ENCODE measurements at regions not wholly inside any gene's neighbourhood (a gene's known extent, or its start where the extent isn't known, plus 50 kb on each side); places are given as distances from the start of the nearest gene placed in this dataset.

DNA sequence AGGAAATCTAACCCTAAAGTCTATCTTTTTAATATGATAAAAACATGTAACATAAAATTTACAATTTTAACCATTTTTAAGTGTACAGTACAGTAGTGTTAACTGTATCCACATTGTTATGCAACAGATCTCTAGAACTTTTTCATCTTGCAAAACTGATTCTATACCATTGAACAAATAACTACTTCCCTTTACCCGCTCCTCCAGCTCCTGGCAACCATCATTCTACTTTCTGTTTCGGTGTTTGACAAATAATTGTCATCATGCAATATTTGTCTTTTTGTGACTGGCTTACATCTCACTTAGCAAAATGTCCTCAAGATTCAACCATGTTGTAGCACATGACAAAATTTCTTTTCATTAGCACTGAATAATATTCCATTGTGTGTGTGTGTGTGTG, 203.2 kb downstream of the SIM1 start:
- H3K27me3 Mint-ChIP-seq = no peaks in the 10 kb centered on the region
- no peaks in the 10 kb centered on the region for H3K9me3 Mint-ChIP-seq
- ChIA-PET POLR2A (no interaction called here), CTCF (no interaction called here)
- no peak overlapping the region for H3K4me3 Mint-ChIP-seq
- H3K36me3 Mint-ChIP-seq (ENCODE audit: low read depth) = no peaks in the 10 kb centered on the region
- H3K4me1 Mint-ChIP-seq = peaks cover 1% of the 10 kb centered on the region
- ATAC-seq (ENCODE audit: low read depth) (no peak), DNase-seq (no peak)
- TF ChIP-seq, protein P1, sequence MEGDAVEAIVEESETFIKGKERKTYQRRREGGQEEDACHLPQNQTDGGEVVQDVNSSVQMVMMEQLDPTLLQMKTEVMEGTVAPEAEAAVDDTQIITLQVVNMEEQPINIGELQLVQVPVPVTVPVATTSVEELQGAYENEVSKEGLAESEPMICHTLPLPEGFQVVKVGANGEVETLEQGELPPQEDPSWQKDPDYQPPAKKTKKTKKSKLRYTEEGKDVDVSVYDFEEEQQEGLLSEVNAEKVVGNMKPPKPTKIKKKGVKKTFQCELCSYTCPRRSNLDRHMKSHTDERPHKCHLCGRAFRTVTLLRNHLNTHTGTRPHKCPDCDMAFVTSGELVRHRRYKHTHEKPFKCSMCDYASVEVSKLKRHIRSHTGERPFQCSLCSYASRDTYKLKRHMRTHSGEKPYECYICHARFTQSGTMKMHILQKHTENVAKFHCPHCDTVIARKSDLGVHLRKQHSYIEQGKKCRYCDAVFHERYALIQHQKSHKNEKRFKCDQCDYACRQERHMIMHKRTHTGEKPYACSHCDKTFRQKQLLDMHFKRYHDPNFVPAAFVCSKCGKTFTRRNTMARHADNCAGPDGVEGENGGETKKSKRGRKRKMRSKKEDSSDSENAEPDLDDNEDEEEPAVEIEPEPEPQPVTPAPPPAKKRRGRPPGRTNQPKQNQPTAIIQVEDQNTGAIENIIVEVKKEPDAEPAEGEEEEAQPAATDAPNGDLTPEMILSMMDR (IDR thresholded peaks at IDR 0.05) = no peak
- no peak overlapping the region for H3K27ac Mint-ChIP-seq
- intact Hi-C loops (cut with micrococcal nuclease) = no loop called here

DNA sequence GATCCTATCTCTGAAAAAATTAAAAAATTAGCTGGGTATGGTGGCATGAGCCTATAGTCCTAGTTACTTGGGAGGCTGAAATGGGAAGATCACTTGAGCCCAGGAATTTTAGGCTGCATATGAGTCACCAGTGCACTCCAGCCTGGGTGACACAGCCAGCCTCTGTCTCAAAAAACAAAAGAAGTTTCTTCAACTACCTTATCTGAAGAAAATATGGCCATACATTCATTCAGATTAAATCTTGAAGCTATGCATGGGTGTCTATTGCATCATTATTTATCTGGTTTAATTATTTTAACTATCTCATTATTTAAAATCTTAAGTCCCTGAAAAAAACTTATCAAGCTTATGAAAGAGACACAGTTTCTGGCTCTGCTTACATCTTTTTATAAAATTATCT, 204.1 kb downstream of the SIM1 start:
- Mint-ChIP-seq H3K4me3 (no peak overlapping the region), H3K36me3 (ENCODE audit: low read depth) (no peaks in the 10 kb centered on the region), H3K27me3 (no peaks in the 10 kb centered on the region), H3K27ac (no peak overlapping the region), H3K9me3 (no peaks in the 10 kb centered on the region), H3K4me1 (peaks cover 1% of the 10 kb centered on the region)
- CTCF ChIA-PET = no interaction called here
- ATAC-seq (ENCODE audit: low read depth) = no peak
- TF ChIP-seq, protein P1 (IDR thresholded peaks at IDR 0.05) = no peak
- POLR2A ChIA-PET = no interaction called here
- no peak for DNase-seq
- intact Hi-C loops (cut with micrococcal nuclease) = no loop called here

DNA sequence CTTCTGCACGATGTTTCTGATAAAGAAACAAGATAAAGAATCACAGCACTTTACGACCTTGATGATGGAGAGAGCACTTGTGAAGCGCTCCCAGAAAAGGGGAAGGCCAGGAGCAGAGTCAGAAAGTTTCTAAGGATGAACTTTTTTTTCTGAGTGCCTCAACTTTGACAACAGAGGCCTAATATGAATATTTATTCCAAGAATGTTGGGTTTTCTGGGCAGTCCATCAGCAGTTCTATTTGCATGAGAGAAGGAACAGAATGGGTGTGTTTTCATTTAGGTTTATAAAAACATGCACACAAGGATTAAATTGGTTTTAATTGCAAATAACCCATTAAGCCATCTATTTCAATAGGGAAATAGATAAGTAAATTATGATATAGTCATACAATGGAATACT, 204.9 kb downstream of the SIM1 start:
- H3K27ac Mint-ChIP-seq = no peak overlapping the region
- H3K4me3 Mint-ChIP-seq = no peak overlapping the region
- no peaks in the 10 kb centered on the region for H3K27me3 Mint-ChIP-seq
- ATAC-seq (ENCODE audit: low read depth) (no peak), DNase-seq (no peak)
- no peaks in the 10 kb centered on the region for H3K36me3 Mint-ChIP-seq (ENCODE audit: low read depth)
- CTCF ChIA-PET = no interaction called here
- intact Hi-C loops (cut with micrococcal nuclease) = no loop called here
- POLR2A ChIA-PET = no interaction called here
- TF ChIP-seq, protein P1 (IDR thresholded peaks at IDR 0.05) = no peak
- no peaks in the 10 kb centered on the region for H3K9me3 Mint-ChIP-seq
- peaks cover 1% of the 10 kb centered on the region for H3K4me1 Mint-ChIP-seq

DNA sequence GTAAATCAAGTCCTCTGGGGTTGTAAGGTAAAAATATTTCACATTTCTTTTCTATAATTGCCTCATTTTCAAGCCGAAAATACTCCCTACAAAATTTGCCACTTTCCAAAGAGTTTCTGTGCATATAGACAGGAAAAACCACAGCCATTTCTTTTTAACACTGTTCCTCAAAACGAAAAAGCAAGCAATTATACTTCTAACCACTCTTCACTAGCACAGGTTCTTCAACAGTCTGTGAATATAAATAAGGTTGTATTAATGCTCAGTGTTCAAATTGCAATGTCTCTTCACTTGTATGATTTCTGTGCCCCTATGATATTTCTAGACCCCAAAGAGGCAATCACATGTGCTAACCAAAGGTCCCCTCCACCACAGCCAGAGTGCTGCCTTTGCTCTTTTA, 206.0 kb downstream of the SIM1 start:
- Mint-ChIP-seq H3K36me3 (ENCODE audit: low read depth) (no peaks in the 10 kb centered on the region), H3K9me3 (no peaks in the 10 kb centered on the region), H3K27me3 (no peaks in the 10 kb centered on the region), H3K27ac (no peak overlapping the region), H3K4me1 (peaks cover 1% of the 10 kb centered on the region), H3K4me3 (no peak overlapping the region)
- ChIA-PET POLR2A (no interaction called here), CTCF (no interaction called here)
- no peak for ATAC-seq (ENCODE audit: low read depth)
- TF ChIP-seq, protein P1 (IDR thresholded peaks at IDR 0.05) = no peak
- intact Hi-C loops (cut with micrococcal nuclease) = no loop called here
- no peak for DNase-seq

DNA sequence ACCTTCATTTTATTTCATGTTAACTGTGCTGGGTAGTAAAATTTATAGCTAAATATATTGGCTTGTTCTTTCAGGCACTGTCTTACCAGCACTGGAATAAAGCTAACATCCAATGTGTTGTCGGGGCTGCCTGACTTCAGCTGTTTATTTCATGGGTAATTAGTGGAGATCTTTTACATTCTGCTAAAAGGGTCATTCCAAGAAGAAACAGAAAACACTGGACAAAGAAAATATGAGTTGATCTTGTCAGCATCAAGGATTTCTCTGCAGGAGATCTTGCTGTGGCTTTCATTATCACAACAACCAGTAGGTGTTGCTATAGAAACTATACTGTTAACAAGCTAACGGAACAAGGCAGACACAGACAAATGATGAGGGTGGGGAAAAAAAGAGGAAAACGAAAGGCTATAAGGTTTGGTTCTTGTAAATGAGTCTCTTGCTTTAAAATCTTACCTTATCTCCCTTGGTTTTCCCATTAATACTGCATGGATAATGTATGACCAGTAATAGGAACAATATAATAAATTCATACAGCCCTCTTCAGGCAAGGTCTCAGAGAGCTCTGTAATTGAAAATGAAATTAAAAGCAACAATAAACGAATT, 206.8 kb downstream of the SIM1 start:
- ATAC-seq (ENCODE audit: low read depth) (no peak), DNase-seq (no peak)
- H3K27ac Mint-ChIP-seq = no peak overlapping the region
- H3K36me3 Mint-ChIP-seq (ENCODE audit: low read depth) = no peaks in the 10 kb centered on the region
- ChIA-PET POLR2A (no interaction called here), CTCF (no interaction called here)
- H3K4me1 Mint-ChIP-seq = peaks cover 1% of the 10 kb centered on the region
- no peaks in the 10 kb centered on the region for H3K9me3 Mint-ChIP-seq
- no peaks in the 10 kb centered on the region for H3K27me3 Mint-ChIP-seq
- intact Hi-C loops (cut with micrococcal nuclease) = no loop called here
- TF ChIP-seq, protein P1 (IDR thresholded peaks at IDR 0.05) = no peak
- no peak overlapping the region for H3K4me3 Mint-ChIP-seq

Data from activated B cell treated with CpG ODN at 0.5 μM for 24 hours (primary cell).